GM12878 (cell line): ENCODE measurements at regions not wholly inside any gene's neighbourhood (a gene's known extent, or its start where the extent isn't known, plus 50 kb on each side); places are given as distances from the start of the nearest gene placed in this dataset. TPM values are rescaled to one million over a fixed set of nuclear protein-coding genes. Genes with fewer than 3 reads are reported as not detected.
A peak's percentile ranks its signal among the peaks of the same experiment; 100 is the strongest.

Experiments
- ATAC-seq: fragments of 200-7000 bp; cut with Tn5 transposase; 3 replicates; pipeline ENCODE4 v1.9.1; 2020; ENCODE audit warnings: mild to moderate bottlenecking, moderate library complexity
- BruUV-seq: library from RNA; stranded (reverse); fragments of 400-500 nt; replicated peaks from 2 replicates; lab custom pipeline; 2021; lab: Mats Ljungman, UMichigan
- CTCF ChIA-PET: fragments of 300-600 bp; sonication (Branson Sonifier 250); formaldehyde crosslinking; extraction: SDS; loops from one replicate; lab custom pipeline; 2021; ENCODE audit warnings: inconsistent platforms; lab: Yijun Ruan, JAX
- POLR2A ChIA-PET: fragments of 350-600 bp; formaldehyde crosslinking; extraction: SDS; loops from one replicate; lab custom pipeline; 2021; ENCODE audit warnings: inconsistent platforms; lab: Charles Lee
- RAD21 ChIA-PET: fragments of 300-600 bp; sonication (Branson Sonifier 250); formaldehyde crosslinking; loops from one replicate; lab custom pipeline; 2023; ENCODE audit warnings: antibody characterized with exemption; ENCODE audit not compliant: unreplicated experiment; lab: Charles Lee
- SMC1A ChIA-PET: fragments of 300-600 bp; sonication (Branson Sonifier 250); formaldehyde crosslinking; loops from one replicate; lab custom pipeline; 2023; ENCODE audit not compliant: unreplicated experiment, uncharacterized antibody; lab: Charles Lee
- DNase-seq: peaks from one replicate; pipeline ENCODE4 v3.0.0-alpha.2; 2011; ENCODE audit warnings: low read depth, low spot score
- FAIRE-seq: peaks from 3 replicates; lab custom pipeline; 2011; peaks lifted over from hg19 to GRCh38; lab: Jason Lieb, UNC
- H2AFZ ChIP-seq: 2 replicates; pipeline ENCODE4 v1.6.0; 2011; ENCODE audit warnings: low read depth, low read length, control low read depth; ENCODE audit not compliant: control insufficient read depth
- H3K27ac ChIP-seq: 2 replicates; pipeline ENCODE4 v1.5.1; 2011; ENCODE audit warnings: control low read depth; ENCODE audit not compliant: control insufficient read depth, insufficient read depth
- H3K27me3 ChIP-seq, 2 experiments: replicated peaks in 1 of 2; 2 replicates each; pipeline versions ENCODE4 v1.6.0 to v1.6.1; 2011; ENCODE audit warnings: low read length in 1 of 2; ENCODE audit not compliant: control insufficient read depth in 2 of 2, insufficient read depth in 2 of 2
- H3K36me3 ChIP-seq, 2 experiments: 2 replicates each; pipeline ENCODE4 v1.5.1; 2011; ENCODE audit warnings: low read length in 1 of 2; ENCODE audit not compliant: control insufficient read depth in 2 of 2, insufficient read depth in 2 of 2
- H3K4me1 ChIP-seq: 2 replicates; pipeline ENCODE4 v1.6.1; 2011; ENCODE audit warnings: mild to moderate bottlenecking, low read length, moderate library complexity, mixed read lengths; ENCODE audit not compliant: control insufficient read depth, insufficient read depth
- H3K4me2 ChIP-seq: 2 replicates; pipeline ENCODE4 v1.6.0; 2011; ENCODE audit warnings: control low read depth; ENCODE audit not compliant: control insufficient read depth, insufficient read depth
- H3K4me3 ChIP-seq: fragments of 200-600 bp; sonication (generic); 2 replicates; pipeline ENCODE4 v1.5.1; 2016
- H3K79me2 ChIP-seq: 2 replicates; pipeline ENCODE4 v1.6.0; 2011; ENCODE audit warnings: low read length; ENCODE audit not compliant: control insufficient read depth, insufficient read depth
- H3K9ac ChIP-seq: 2 replicates; pipeline ENCODE4 v1.8.0; 2011; ENCODE audit warnings: low read length, control low read depth, mixed read lengths; ENCODE audit not compliant: control insufficient read depth, insufficient read depth
- H3K9me3 ChIP-seq: replicated peaks from 3 replicates; pipeline ENCODE4 v1.5.1; 2011; ENCODE audit warnings: mild to moderate bottlenecking, low read length; ENCODE audit not compliant: control insufficient read depth, insufficient read depth
- H4K20me1 ChIP-seq: 2 replicates; pipeline ENCODE4 v1.6.0; 2011; ENCODE audit not compliant: control insufficient read depth, insufficient read depth
- WGBS: methylation state at CpG from one replicate; pipeline ENCODE4 v1.1.6; 2016; ENCODE audit warnings: low lambda C conversion rate; ENCODE audit not compliant: insufficient replicate concordance, insufficient coverage; ENCODE audit errors: missing lambda C conversion rate; 5-methylcytosine and 5-hydroxymethylcytosine counted together
- in situ Hi-C: fragments of 300-500 bp; cut with MboI; formaldehyde crosslinking; loops from 9 replicates; pipeline ENCODE4 v1.14.3; 2018; ENCODE audit warnings: mixed read lengths
- intact Hi-C: fragments of 100-400 bp; cut with micrococcal nuclease; formaldehyde crosslinking; loops from one replicate; pipeline ENCODE4 v1.14.2; 2022; ENCODE audit not compliant: unreplicated experiment
- small RNA-seq: library from RNA; depleted of rRNA; stranded (forward); fragments of <200 nt; gene quantifications from one replicate; pipeline ENCODE3, GENCODE V24; 2014
- TF ChIP-seq, protein P1 (sequence below): IDR thresholded peaks from 2 replicates; pipeline ENCODE4 v1.6.1; 2012; ENCODE audit warnings: mild to moderate bottlenecking, low read depth, low read length
- TF ChIP-seq, protein P2 (sequence below): fragments of 450-650 bp; IDR thresholded peaks from 2 replicates; pipeline ENCODE4 v1.6.1; 2017; ENCODE audit warnings: mild to moderate bottlenecking, moderate library complexity

GRCh38 chr6:8492536-8493133 is 57.3 kb upstream of the SLC35B3 start:
- intact Hi-C loops: no loop called here
- H3K27ac ChIP-seq: no peak overlapping the region
- CTCF ChIA-PET: interaction anchor here (0.8 to 1.9 kb wide), 2 partner anchors 13 to 46 kb away, joined by 4 to 7 read pairs; no protein-coding TSS in a partner anchor
- no peaks in the 10 kb centered on the region for H3K36me3 ChIP-seq
- H3K27me3 ChIP-seq: no peaks in the 10 kb centered on the region
- no peaks in the 10 kb centered on the region for H3K79me2 ChIP-seq
- H3K4me2 ChIP-seq: no peak overlapping the region
- TF ChIP-seq, protein P1, sequence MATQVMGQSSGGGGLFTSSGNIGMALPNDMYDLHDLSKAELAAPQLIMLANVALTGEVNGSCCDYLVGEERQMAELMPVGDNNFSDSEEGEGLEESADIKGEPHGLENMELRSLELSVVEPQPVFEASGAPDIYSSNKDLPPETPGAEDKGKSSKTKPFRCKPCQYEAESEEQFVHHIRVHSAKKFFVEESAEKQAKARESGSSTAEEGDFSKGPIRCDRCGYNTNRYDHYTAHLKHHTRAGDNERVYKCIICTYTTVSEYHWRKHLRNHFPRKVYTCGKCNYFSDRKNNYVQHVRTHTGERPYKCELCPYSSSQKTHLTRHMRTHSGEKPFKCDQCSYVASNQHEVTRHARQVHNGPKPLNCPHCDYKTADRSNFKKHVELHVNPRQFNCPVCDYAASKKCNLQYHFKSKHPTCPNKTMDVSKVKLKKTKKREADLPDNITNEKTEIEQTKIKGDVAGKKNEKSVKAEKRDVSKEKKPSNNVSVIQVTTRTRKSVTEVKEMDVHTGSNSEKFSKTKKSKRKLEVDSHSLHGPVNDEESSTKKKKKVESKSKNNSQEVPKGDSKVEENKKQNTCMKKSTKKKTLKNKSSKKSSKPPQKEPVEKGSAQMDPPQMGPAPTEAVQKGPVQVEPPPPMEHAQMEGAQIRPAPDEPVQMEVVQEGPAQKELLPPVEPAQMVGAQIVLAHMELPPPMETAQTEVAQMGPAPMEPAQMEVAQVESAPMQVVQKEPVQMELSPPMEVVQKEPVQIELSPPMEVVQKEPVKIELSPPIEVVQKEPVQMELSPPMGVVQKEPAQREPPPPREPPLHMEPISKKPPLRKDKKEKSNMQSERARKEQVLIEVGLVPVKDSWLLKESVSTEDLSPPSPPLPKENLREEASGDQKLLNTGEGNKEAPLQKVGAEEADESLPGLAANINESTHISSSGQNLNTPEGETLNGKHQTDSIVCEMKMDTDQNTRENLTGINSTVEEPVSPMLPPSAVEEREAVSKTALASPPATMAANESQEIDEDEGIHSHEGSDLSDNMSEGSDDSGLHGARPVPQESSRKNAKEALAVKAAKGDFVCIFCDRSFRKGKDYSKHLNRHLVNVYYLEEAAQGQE: peak; percentile 40; the same call in 1 of the 2 replicates
- TF ChIP-seq, protein P2, sequence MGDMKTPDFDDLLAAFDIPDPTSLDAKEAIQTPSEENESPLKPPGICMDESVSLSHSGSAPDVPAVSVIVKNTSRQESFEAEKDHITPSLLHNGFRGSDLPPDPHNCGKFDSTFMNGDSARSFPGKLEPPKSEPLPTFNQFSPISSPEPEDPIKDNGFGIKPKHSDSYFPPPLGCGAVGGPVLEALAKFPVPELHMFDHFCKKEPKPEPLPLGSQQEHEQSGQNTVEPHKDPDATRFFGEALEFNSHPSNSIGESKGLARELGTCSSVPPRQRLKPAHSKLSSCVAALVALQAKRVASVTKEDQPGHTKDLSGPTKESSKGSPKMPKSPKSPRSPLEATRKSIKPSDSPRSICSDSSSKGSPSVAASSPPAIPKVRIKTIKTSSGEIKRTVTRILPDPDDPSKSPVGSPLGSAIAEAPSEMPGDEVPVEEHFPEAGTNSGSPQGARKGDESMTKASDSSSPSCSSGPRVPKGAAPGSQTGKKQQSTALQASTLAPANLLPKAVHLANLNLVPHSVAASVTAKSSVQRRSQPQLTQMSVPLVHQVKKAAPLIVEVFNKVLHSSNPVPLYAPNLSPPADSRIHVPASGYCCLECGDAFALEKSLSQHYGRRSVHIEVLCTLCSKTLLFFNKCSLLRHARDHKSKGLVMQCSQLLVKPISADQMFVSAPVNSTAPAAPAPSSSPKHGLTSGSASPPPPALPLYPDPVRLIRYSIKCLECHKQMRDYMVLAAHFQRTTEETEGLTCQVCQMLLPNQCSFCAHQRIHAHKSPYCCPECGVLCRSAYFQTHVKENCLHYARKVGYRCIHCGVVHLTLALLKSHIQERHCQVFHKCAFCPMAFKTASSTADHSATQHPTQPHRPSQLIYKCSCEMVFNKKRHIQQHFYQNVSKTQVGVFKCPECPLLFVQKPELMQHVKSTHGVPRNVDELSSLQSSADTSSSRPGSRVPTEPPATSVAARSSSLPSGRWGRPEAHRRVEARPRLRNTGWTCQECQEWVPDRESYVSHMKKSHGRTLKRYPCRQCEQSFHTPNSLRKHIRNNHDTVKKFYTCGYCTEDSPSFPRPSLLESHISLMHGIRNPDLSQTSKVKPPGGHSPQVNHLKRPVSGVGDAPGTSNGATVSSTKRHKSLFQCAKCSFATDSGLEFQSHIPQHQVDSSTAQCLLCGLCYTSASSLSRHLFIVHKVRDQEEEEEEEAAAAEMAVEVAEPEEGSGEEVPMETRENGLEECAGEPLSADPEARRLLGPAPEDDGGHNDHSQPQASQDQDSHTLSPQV: no peak
- TF ChIP-seq, all 136 proteins: peak for 1
- Histone ChIP-seq H2AFZ (no peak overlapping the region), H3K9ac (no peak overlapping the region), H4K20me1 (no peaks in the 10 kb centered on the region), H3K4me1 (no peaks in the 10 kb centered on the region), H3K9me3 (no peaks in the 10 kb centered on the region), H3K4me3 (no peak overlapping the region)
- DNase-seq: no peak
- POLR2A ChIA-PET: no interaction called here
- SMC1A ChIA-PET: interaction anchor here (1.4 kb wide), 1 partner anchor 39 kb away, joined by 3 read pairs; no protein-coding TSS in a partner anchor
- RAD21 ChIA-PET: no interaction called here
- no peak for ATAC-seq
- WGBS: 47% methylated on average over 2 of the region's 2 CpGs
- no TSS peak for BruUV-seq
- in situ Hi-C loops: no loop called here
- no peak for FAIRE-seq

Small RNA genes lying in the stretch of these regions (small RNA-seq; reads per million reads assigned to genes)
- not detected for gene RF02101
- not detected for gene RNU6ATAC21P
